ENCODE measurements at regions not wholly inside any gene's neighbourhood (a gene's known extent, or its start where the extent isn't known, plus 50 kb on each side); places are given as distances from the start of the nearest gene placed in this dataset.

DNA sequence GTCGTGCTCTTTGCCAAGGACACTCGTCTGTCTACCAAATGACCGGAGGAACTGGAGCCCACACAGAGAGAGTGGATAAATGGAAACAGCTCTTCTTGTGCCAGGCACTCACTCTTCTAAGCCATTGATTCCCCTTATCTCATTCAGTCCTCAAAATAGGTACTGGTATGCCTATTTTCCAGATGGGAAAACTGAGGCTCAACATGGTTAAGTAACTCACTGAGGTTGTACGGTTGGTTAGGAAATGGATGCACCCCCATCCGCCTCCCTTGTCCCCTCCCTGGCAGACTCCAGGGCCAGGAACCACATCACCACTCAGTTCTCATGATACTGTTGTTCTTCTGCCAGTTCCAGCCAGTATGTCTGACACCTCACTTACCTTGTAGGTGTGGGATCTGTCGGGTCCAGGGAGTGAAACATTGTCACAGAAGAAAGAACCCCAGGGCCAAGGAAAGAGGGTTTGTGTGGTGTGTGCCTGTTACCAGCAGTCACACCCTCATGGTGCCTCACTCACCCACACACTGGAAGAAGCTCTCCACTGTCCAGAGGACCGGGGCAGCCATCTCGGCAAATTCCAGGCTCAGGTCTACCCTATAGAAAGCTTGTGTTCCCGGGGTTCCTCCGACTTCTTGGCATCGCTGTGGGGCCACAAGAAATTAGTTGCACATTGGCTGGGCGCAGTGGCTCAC, 58.8 kb upstream of the TARDBP start:
- TF ChIP-seq, protein P1, sequence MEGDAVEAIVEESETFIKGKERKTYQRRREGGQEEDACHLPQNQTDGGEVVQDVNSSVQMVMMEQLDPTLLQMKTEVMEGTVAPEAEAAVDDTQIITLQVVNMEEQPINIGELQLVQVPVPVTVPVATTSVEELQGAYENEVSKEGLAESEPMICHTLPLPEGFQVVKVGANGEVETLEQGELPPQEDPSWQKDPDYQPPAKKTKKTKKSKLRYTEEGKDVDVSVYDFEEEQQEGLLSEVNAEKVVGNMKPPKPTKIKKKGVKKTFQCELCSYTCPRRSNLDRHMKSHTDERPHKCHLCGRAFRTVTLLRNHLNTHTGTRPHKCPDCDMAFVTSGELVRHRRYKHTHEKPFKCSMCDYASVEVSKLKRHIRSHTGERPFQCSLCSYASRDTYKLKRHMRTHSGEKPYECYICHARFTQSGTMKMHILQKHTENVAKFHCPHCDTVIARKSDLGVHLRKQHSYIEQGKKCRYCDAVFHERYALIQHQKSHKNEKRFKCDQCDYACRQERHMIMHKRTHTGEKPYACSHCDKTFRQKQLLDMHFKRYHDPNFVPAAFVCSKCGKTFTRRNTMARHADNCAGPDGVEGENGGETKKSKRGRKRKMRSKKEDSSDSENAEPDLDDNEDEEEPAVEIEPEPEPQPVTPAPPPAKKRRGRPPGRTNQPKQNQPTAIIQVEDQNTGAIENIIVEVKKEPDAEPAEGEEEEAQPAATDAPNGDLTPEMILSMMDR (IDR thresholded peaks at IDR 0.05; ENCODE audit: poor library complexity), result no peak
- no peak for TF ChIP-seq EZH2 (IDR thresholded peaks at IDR 0.05; ENCODE audit: borderline replicate concordance)
